ENCODE measurements at regions not wholly inside any gene's neighbourhood (a gene's known extent, or its start where the extent isn't known, plus 50 kb on each side); places are given as distances from the start of the nearest gene placed in this dataset.

DNA sequence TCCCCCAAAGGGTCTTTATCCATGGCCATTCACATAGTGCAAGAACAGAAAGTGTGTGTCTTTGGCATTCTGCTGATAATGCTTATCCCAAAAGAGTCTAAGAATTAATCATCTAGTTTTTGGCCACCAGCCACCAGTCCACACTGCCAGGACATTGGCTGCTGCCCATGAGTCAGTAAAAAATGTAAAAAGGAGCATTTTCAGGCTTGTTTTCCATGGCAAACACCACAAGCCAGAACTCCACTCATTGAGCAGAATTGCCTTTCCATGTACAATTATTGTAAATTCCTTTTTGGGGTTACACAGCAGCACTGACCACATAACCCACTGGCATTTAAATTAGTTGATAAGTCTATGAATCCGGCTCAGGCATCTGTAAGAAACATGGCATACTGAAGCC is 89.2 kb upstream of the PRDX4 start:
- Mint-ChIP-seq H3K4me3 (no peak overlapping the region), H3K27me3 (peaks cover 3% of the 10 kb centered on the region), H3K4me1 (ENCODE audit: low read depth) (no peaks in the 10 kb centered on the region), H3K27ac (no peak overlapping the region), H3K9me3 (no peaks in the 10 kb centered on the region), H3K36me3 (ENCODE audit: low read depth) (no peaks in the 10 kb centered on the region)

GRCh38 chrX:23589496-23589895 is 77.8 kb upstream of the PRDX4 start:
- Mint-ChIP-seq H3K36me3 (ENCODE audit: low read depth) (no peaks in the 10 kb centered on the region), H3K4me3 (no peak overlapping the region), H3K9me3 (no peaks in the 10 kb centered on the region), H3K27me3 (no peaks in the 10 kb centered on the region), H3K27ac (no peak overlapping the region), H3K4me1 (ENCODE audit: low read depth) (no peaks in the 10 kb centered on the region)

DNA sequence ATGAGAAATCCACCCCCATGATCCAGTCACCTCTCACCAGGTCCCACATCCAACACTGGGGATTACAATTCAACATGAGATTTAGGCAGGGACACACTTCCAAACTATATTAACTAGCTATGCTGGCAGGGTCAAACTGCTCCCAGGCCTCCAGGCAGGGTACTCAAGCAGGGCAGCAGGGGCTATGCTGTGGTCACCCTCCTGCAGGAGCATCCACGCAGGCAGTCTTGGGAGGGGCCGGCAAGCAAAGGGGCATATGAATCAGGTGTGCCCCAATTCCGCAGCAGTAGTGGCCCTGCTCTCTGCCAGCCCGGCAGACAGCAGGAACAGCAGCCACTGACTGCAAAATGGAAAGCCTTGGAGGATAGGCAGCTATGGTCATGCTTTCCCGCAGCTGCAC is 74.6 kb upstream of the PRDX4 start:
- no peaks in the 10 kb centered on the region for H3K27me3 Mint-ChIP-seq
- H3K27ac Mint-ChIP-seq, result no peak overlapping the region
- no peaks in the 10 kb centered on the region for H3K4me1 Mint-ChIP-seq (ENCODE audit: low read depth)
- H3K36me3 Mint-ChIP-seq (ENCODE audit: low read depth), result no peaks in the 10 kb centered on the region
- no peaks in the 10 kb centered on the region for H3K9me3 Mint-ChIP-seq
- H3K4me3 Mint-ChIP-seq, result no peak overlapping the region

- Mint-ChIP-seq H3K27ac (no peak overlapping the region), H3K36me3 (ENCODE audit: low read depth) (no peaks in the 10 kb centered on the region), H3K27me3 (no peaks in the 10 kb centered on the region), H3K4me3 (no peak overlapping the region), H3K9me3 (no peaks in the 10 kb centered on the region), H3K4me1 (ENCODE audit: low read depth) (no peaks in the 10 kb centered on the region)
Measured at GRCh38 chrX:23598575-23598974, 68.7 kb upstream of the PRDX4 start.

- Mint-ChIP-seq H3K27ac (no peak overlapping the region), H3K27me3 (no peaks in the 10 kb centered on the region), H3K4me1 (ENCODE audit: low read depth) (no peaks in the 10 kb centered on the region), H3K9me3 (no peaks in the 10 kb centered on the region), H3K4me3 (no peak overlapping the region), H3K36me3 (ENCODE audit: low read depth) (no peaks in the 10 kb centered on the region)
Measured at GRCh38 chrX:23603501-23603900, 63.8 kb upstream of the PRDX4 start.

DNA sequence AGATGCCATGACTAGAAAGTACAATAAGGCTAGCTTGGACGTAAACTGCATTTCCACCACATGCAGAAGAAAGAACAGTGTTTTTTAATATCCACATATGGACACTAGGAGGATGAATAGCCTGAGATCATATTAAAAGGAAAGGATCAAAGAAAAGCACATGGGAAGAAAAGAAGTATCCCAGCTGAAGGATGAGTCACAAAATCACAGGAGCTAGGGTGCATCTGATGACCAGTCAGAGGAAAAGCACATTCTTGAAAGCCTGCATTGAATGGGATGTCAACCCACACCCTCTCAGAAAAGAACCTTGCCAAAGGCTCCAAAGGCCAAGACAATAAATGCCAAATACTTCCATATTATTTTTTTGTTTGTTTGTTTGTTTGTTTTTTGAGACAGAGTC is 56.8 kb upstream of the PRDX4 start:
- Mint-ChIP-seq H3K9me3 (no peaks in the 10 kb centered on the region), H3K27me3 (no peaks in the 10 kb centered on the region), H3K27ac (no peak overlapping the region), H3K4me3 (no peak overlapping the region), H3K4me1 (ENCODE audit: low read depth) (no peaks in the 10 kb centered on the region), H3K36me3 (ENCODE audit: low read depth) (no peaks in the 10 kb centered on the region)

DNA sequence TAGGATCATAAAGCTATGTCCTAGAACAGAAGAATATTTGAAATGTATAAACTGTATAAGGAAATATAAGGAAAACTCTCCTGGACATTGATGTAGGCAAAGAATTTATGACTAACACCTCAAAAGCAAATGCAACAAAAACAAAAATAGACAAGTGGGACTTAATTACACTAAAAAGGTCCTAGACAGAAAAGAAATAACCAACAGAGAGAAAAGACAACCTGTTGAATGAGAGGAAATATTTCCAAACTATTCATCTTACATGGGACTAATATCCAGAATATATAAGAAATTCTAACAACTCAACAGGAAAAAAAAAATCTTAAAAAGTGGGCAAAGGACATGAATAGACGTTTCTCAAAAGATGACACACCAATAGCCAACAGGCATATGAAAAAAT is 54.4 kb upstream of the PRDX4 start:
- H3K27ac Mint-ChIP-seq, result no peak overlapping the region
- no peak overlapping the region for H3K4me3 Mint-ChIP-seq
- no peaks in the 10 kb centered on the region for H3K27me3 Mint-ChIP-seq
- H3K4me1 Mint-ChIP-seq (ENCODE audit: low read depth), result no peaks in the 10 kb centered on the region
- H3K36me3 Mint-ChIP-seq (ENCODE audit: low read depth), result no peaks in the 10 kb centered on the region
- H3K9me3 Mint-ChIP-seq, result no peaks in the 10 kb centered on the region

- no peaks in the 10 kb centered on the region for H3K27me3 Mint-ChIP-seq
- H3K4me1 Mint-ChIP-seq (ENCODE audit: low read depth), result no peaks in the 10 kb centered on the region
- no peak overlapping the region for H3K4me3 Mint-ChIP-seq
- no peaks in the 10 kb centered on the region for H3K9me3 Mint-ChIP-seq
- no peak overlapping the region for H3K27ac Mint-ChIP-seq
- H3K36me3 Mint-ChIP-seq (ENCODE audit: low read depth), result no peaks in the 10 kb centered on the region
Measured at GRCh38 chrX:23616361-23616760, 50.9 kb upstream of the PRDX4 start.

All from stimulated activated naive CD8-positive, alpha-beta T cell treated with anti-CD3 and anti-CD28 coated beads, Interleukin-15, Interleukin-2, amounts not matched to agents 100 ng/mL and 50 ng/mL, for 24 hours (primary cell).